SU-DHL-6 (cell line): ENCODE measurements at regions not wholly inside any gene's neighbourhood (a gene's known extent, or its start where the extent isn't known, plus 50 kb on each side); places are given as distances from the start of the nearest gene placed in this dataset.

ENCODE experiments used
- H2AFZ ChIP-seq: fragments of 200-600 bp; sonication (generic); 2 replicates; pipeline ENCODE4 v1.6.1; 2014; ENCODE audit warnings: low read depth, mild to moderate bottlenecking, moderate library complexity, mixed read lengths, antibody characterized with exemption, low read length; ENCODE audit not compliant: severe bottlenecking
- H3F3A ChIP-seq: fragments of 200-600 bp; shearing (Covaris generic); 2 replicates; pipeline ENCODE4 v1.6.0; 2016; ENCODE audit warnings: antibody characterized with exemption, mild to moderate bottlenecking; ENCODE audit not compliant: insufficient read depth
- H3K27ac ChIP-seq: fragments of 200-600 bp; sonication (generic); 2 replicates; pipeline ENCODE4 v1.5.1; 2016; ENCODE audit warnings: low read depth, mild to moderate bottlenecking, low read length, moderate library complexity, mixed read lengths
- H3K27me3 ChIP-seq: fragments of 200-600 bp; sonication (generic), shearing (Covaris generic); 2 replicates; pipeline ENCODE4 v1.6.0; 2014; ENCODE audit warnings: mild to moderate bottlenecking, low read length
- H3K36me3 ChIP-seq: fragments of 200-600 bp; sonication (generic); 2 replicates; pipeline ENCODE4 v1.6.1; 2014; ENCODE audit warnings: mild to moderate bottlenecking, low read length, mixed read lengths
- H3K4me2 ChIP-seq: fragments of 300-600, 200-600 bp; shearing (Covaris generic), sonication (generic); 2 replicates; pipeline ENCODE4 v1.6.0; 2014; ENCODE audit warnings: low read length, low read depth, mild to moderate bottlenecking; ENCODE audit not compliant: poor library complexity, severe bottlenecking
- H3K4me3 ChIP-seq: fragments of 200-600 bp; sonication (generic); 2 replicates; pipeline ENCODE4 v1.5.1; 2014; ENCODE audit warnings: antibody characterized with exemption, low read length, mild to moderate bottlenecking, mixed read lengths; ENCODE audit not compliant: insufficient read depth, poor library complexity, severe bottlenecking
- H3K79me2 ChIP-seq: fragments of 200-600 bp; sonication (generic); 2 replicates; pipeline ENCODE4 v1.6.1; 2014; ENCODE audit warnings: mild to moderate bottlenecking, low read length, moderate library complexity; ENCODE audit not compliant: insufficient read depth
- H3K9ac ChIP-seq: fragments of 200-600 bp; sonication (generic); 2 replicates; pipeline ENCODE4 v1.7.0; 2014; ENCODE audit warnings: mild to moderate bottlenecking, low read length
- H3K9me2 ChIP-seq: fragments of 200-600 bp; sonication (generic); replicated peaks from 2 replicates; pipeline ENCODE4 v1.6.1; 2014; ENCODE audit warnings: low read length; ENCODE audit not compliant: insufficient read depth
- H3K9me3 ChIP-seq: fragments of 200-600 bp; sonication (generic); 2 replicates; pipeline ENCODE4 v1.6.1; 2014; ENCODE audit warnings: low read length, mixed read lengths; ENCODE audit not compliant: insufficient read depth
- H4K20me1 ChIP-seq: fragments of 200-600 bp; sonication (generic); 2 replicates; pipeline ENCODE4 v1.6.1; 2014; ENCODE audit warnings: low read depth, mild to moderate bottlenecking, antibody characterized with exemption, low read length, moderate library complexity, mixed read lengths
- CTCF ChIP-seq: fragments of 200-600 bp; sonication (generic); IDR thresholded peaks from one replicate; pipeline ENCODE4 v1.5.1; 2017; ENCODE audit warnings: antibody characterized with exemption, mild to moderate bottlenecking, low read length, moderate library complexity; ENCODE audit not compliant: insufficient read depth, poor library complexity, severe bottlenecking
- EZH2phosphoT487 ChIP-seq: fragments of 200-600 bp; sonication (generic), shearing (Covaris generic); conservative IDR thresholded peaks from 2 replicates; pipeline ENCODE4 v1.6.1; 2018; ENCODE audit warnings: mild to moderate bottlenecking, antibody characterized with exemption, low read length, moderate library complexity, mixed read lengths

- TF ChIP-seq EZH2phosphoT487, result no peak
- no peak for TF ChIP-seq CTCF
- H2AFZ ChIP-seq, result no peak overlapping the region
- H3K36me3 ChIP-seq, result no peaks in the 10 kb centered on the region
- no peaks in the 10 kb centered on the region for H3K9me3 ChIP-seq
- H3K9ac ChIP-seq, result no peak overlapping the region
- H3K4me3 ChIP-seq, result no peak overlapping the region
- H3K27ac ChIP-seq, result no peak overlapping the region
- no peaks in the 10 kb centered on the region for H3K27me3 ChIP-seq
- no peaks in the 10 kb centered on the region for H3F3A ChIP-seq
- no peaks in the 10 kb centered on the region for H3K9me2 ChIP-seq
- H3K4me2 ChIP-seq, result no peak overlapping the region
- H3K79me2 ChIP-seq, result no peaks in the 10 kb centered on the region
- no peaks in the 10 kb centered on the region for H4K20me1 ChIP-seq
Observed at GRCh38 chr3:154972951-154973350, 107.2 kb upstream of the MME start.

DNA sequence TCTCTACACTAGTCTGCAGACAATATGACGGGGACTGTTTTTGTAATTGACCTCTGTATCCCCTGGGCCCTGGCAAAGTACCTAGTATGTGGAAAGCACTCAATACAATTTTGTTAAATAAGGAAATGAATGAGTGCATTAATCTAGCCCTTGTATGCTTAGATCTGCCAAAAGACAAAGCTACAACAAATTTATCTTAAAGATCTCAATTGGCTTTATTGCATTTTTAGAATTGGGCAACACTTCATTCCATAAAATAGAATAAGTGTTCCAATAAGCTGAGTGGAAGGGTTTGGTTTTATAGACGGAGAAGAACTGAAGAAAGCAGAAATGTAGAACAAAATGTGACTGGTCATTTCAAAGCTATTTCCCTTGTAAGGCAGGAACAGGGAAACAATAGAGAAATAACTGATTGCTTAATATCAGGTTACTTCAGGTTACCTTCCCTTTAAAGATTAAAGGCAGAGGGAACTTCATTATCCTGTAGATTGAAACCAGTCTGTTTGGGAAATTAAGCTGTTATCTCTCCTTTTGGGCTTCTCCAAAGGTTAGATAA lies 108.3 kb upstream of the MME start:
- no peak for TF ChIP-seq CTCF
- TF ChIP-seq EZH2phosphoT487, result no peak
- Histone ChIP-seq H3K36me3 (no peaks in the 10 kb centered on the region), H3K27me3 (no peaks in the 10 kb centered on the region), H2AFZ (no peak overlapping the region), H3K9me2 (no peaks in the 10 kb centered on the region), H3K79me2 (no peaks in the 10 kb centered on the region), H4K20me1 (no peaks in the 10 kb centered on the region), H3K27ac (no peak overlapping the region), H3K9me3 (no peaks in the 10 kb centered on the region), H3K9ac (no peak overlapping the region), H3K4me3 (no peak overlapping the region), H3F3A (no peaks in the 10 kb centered on the region), H3K4me2 (no peak overlapping the region)

DNA sequence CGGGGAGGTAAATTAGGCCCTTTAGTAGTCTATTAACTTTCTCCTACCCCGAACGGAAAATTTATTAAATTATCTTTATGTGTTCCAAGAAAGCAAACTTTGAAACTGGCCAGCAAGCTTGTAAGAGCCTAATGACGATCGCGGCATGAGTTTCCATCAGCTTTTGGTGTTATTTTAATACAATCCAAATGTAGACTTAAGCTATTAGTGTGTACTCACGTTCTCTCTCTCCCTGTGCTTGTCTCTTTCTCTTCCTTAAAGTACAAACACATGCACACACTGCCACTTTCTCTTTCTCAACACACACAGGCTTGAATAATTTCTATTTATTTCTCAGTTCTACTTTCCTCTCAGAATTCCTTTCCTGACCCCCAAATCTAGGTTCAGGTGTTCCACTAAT lies 108.8 kb upstream of the MME start:
- Histone ChIP-seq H3K9ac (no peak overlapping the region), H2AFZ (no peak overlapping the region), H3K9me2 (no peaks in the 10 kb centered on the region), H4K20me1 (no peaks in the 10 kb centered on the region), H3K27ac (no peak overlapping the region), H3K36me3 (no peaks in the 10 kb centered on the region), H3K9me3 (no peaks in the 10 kb centered on the region), H3K4me3 (no peak overlapping the region), H3K79me2 (no peaks in the 10 kb centered on the region), H3K27me3 (no peaks in the 10 kb centered on the region), H3F3A (no peaks in the 10 kb centered on the region), H3K4me2 (no peak overlapping the region)
- no peak for TF ChIP-seq CTCF
- no peak for TF ChIP-seq EZH2phosphoT487
